ENCODE measurements at regions not wholly inside any gene's neighbourhood (a gene's known extent, or its start where the extent isn't known, plus 50 kb on each side); places are given as distances from the start of the nearest gene placed in this dataset.

- Histone ChIP-seq H3K27ac (no peak overlapping the region), H3K36me3 (no peaks in the 10 kb centered on the region), H3K4me1 (no peaks in the 10 kb centered on the region), H3K27me3 (no peaks in the 10 kb centered on the region; the same call in 1 of the 2 replicates), H3K9me3 (replicated peaks) (no peaks in the 10 kb centered on the region), H3K4me3 (no peak overlapping the region)
- no peak for DNase-seq
Observed at GRCh38 chr3:194977356-194977755, 291.7 kb downstream of the FAM43A start.

GRCh38 chr3:194979173-194979572 is 291.8 kb downstream of the XXYLT1 start:
- H3K4me3 ChIP-seq: no peak overlapping the region
- H3K4me1 ChIP-seq: no peaks in the 10 kb centered on the region
- no peak overlapping the region for H3K27ac ChIP-seq
- H3K36me3 ChIP-seq: no peaks in the 10 kb centered on the region
- H3K27me3 ChIP-seq: no peaks in the 10 kb centered on the region; the same call in 1 of the 2 replicates
- no peaks in the 10 kb centered on the region for H3K9me3 ChIP-seq (replicated peaks)
- DNase-seq: no peak

- Histone ChIP-seq H3K36me3 (no peaks in the 10 kb centered on the region), H3K9me3 (replicated peaks) (no peaks in the 10 kb centered on the region), H3K4me3 (no peak overlapping the region), H3K27me3 (no peaks in the 10 kb centered on the region; the same call in 1 of the 2 replicates), H3K27ac (no peak overlapping the region), H3K4me1 (no peaks in the 10 kb centered on the region)
- no peak for DNase-seq
Observed at GRCh38 chr3:194982472-194982871, 288.5 kb downstream of the XXYLT1 start.

DNA sequence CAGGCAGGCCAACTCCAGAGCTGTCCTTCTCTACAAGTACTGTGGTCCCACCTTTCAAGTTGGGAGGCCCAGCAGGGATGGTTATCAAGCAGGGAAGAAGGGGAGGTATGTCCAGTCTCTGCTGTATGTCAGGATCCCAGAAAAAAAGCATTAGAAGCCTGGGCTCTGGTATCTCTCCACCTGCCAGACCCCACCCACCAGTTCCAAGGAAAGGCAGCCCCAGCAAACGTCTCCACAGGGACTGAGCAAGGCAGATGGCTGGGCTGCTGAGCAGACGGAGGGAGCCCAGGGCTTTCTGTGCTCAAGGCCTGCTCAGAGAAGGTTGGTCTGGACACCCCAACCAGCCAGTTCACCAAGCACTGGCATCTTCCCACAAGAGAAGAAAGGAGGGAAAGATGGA is 287.8 kb downstream of the XXYLT1 start:
- Histone ChIP-seq H3K36me3 (no peaks in the 10 kb centered on the region), H3K4me3 (no peak overlapping the region), H3K27me3 (no peaks in the 10 kb centered on the region; the same call in 1 of the 2 replicates), H3K27ac (no peak overlapping the region), H3K4me1 (no peaks in the 10 kb centered on the region), H3K9me3 (replicated peaks) (no peaks in the 10 kb centered on the region)
- no peak for DNase-seq

GRCh38 chr3:194983620-194984019 is 287.3 kb downstream of the XXYLT1 start:
- DNase-seq: no peak
- no peak overlapping the region for H3K4me3 ChIP-seq

DNA sequence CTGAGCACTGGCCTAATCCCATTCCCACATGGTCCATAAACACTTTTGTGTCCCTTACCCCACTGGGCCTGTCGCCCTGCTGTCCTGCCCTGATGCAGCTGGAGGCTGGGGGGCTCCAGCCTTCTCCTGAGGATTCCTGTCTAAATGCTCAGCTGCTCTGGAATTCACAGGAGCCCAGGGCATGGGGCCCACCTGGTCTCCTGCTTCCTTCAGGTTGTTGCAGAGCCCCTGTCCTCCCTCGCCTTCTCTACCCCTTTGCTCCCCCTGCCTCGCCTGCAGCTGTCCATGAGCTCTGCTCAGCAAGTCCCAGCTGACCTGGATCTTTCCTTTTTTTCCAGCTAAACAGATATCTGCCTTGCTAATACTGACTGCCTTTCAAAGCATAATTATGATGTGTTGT is 286.9 kb downstream of the XXYLT1 start:
- Histone ChIP-seq H3K4me1 (no peaks in the 10 kb centered on the region), H3K27ac (no peak overlapping the region), H3K4me3 (no peak overlapping the region), H3K9me3 (replicated peaks) (no peaks in the 10 kb centered on the region), H3K36me3 (no peaks in the 10 kb centered on the region), H3K27me3 (no peaks in the 10 kb centered on the region; the same call in 1 of the 2 replicates)
- no peak for DNase-seq

More at GRCh38 chr3:194983620-194984019, 287.3 kb downstream of the XXYLT1 start:
- Histone ChIP-seq H3K4me1 (no peaks in the 10 kb centered on the region), H3K27ac (no peak overlapping the region), H3K9me3 (replicated peaks) (no peaks in the 10 kb centered on the region), H3K27me3 (no peaks in the 10 kb centered on the region; the same call in 1 of the 2 replicates), H3K36me3 (no peaks in the 10 kb centered on the region)

DNA sequence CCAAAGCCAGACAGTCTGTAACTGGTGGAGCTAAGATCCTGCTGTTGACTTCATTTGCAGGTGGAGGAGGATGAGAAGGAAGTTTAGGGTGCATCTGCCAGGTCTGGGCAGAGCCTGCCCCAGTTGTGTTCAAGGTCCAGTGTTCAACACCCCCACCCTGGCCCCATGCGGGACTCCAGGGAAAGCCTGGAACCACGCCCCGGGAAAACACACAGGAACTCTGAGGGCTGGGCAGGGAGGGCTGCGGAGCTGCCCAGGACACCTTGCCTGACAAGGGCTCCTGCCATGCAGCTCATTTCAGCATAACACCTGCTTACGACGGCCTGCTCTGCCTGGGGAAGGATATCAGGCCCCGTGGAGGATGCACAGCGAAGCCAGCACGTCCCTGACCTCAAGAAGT is 286.3 kb downstream of the XXYLT1 start:
- H3K4me1 ChIP-seq: no peaks in the 10 kb centered on the region
- no peaks in the 10 kb centered on the region for H3K9me3 ChIP-seq (replicated peaks)
- H3K36me3 ChIP-seq: no peaks in the 10 kb centered on the region
- no peaks in the 10 kb centered on the region; the same call in 1 of the 2 replicates for H3K27me3 ChIP-seq
- no peak overlapping the region for H3K27ac ChIP-seq
- H3K4me3 ChIP-seq: no peak overlapping the region
- no peak for DNase-seq

GRCh38 chr3:194985031-194985578 is 285.9 kb downstream of the XXYLT1 start:
- no peak for DNase-seq
- H3K9me3 ChIP-seq (replicated peaks): no peaks in the 10 kb centered on the region
- no peaks in the 10 kb centered on the region; the same call in 1 of the 2 replicates for H3K27me3 ChIP-seq
- H3K4me3 ChIP-seq: no peak overlapping the region
- no peaks in the 10 kb centered on the region for H3K4me1 ChIP-seq
- H3K36me3 ChIP-seq: no peaks in the 10 kb centered on the region
- no peak overlapping the region for H3K27ac ChIP-seq

- H3K27me3 ChIP-seq: 0 out of 2 replicates have a peak, but pooled peaks cover under 1% of the 10 kb centered on the region
- H3K27ac ChIP-seq: no peak overlapping the region
- H3K4me3 ChIP-seq: no peak overlapping the region
- no peaks in the 10 kb centered on the region for H3K4me1 ChIP-seq
- DNase-seq: no peak
- no peaks in the 10 kb centered on the region for H3K9me3 ChIP-seq (replicated peaks)
- H3K36me3 ChIP-seq: no peaks in the 10 kb centered on the region
Observed at GRCh38 chr3:194986208-194987043, 284.5 kb downstream of the XXYLT1 start.

DNA sequence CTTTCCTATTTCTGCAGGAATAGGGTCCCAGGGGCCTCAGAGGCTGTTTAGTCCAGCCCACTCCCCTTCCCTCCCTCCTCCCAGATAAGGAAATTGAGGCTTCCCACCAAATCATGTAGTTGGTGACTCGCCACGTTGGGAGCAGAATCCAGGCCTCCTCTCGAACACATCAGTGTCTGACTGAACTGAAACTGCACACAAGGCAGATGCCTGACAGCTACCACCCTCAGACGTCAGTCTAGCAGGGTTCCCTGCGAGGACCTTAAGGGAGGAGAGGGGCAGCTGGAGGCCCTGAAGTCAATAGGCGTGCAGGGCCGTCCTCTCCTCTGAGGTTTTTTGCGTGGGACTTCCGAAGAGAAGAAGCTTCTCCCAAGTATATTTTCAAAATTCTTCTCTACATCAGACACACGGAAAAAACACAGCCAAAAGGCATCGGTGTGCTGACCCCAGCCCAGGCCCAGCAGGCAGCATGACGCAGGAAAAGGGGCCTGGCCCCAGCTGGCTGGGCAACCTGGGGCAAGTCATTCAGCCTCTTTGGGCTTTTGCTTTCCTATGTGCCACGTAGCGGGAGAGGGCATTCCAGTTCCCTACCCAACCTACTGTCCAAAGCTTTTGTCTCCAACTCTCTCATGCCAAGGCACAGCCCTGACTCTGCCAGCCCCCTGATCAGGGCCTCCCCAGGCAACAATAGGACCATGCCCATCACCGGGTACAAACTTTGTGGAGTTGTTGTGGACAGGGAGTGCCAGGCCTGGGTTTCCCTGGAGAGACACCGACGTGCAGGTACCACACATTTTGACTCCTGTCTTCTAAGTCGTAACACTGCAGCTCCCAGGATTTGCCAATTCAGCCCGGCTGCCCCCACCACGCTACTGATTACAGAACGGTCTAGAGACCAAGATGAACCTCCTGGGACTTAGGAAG is 283.1 kb downstream of the XXYLT1 start:
- no peak for DNase-seq

DNA sequence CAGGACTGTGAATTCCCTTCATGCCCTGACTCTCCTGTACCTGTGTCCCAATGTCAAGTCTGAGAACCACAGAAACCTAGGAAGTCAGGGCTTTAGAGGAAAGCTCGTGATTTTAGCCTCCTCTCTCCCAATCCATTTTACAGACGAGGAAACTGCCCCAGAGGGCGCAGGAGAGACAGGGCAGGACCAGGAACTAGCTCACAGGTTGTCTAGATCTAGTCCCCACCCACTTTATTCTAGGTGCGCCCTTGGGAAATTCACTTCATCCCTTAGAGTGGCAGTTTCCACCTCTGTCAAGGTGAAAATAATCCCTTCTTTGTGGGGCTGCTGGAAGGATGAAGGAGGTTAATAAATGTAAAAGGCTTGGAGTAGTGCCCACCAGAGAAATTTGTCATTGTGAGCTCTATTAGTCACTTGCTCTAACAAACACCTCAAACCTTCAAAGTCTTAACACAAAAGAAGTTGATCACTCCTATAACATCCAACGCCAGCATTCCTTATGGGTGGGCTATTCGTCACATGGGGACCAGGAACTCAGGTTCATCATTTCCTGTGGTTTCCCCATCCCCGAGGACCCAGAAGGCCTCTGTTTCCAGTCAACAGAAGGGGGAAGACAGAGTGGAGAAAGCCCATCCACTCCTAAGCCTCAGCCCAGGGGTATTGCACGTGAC is 282.3 kb downstream of the XXYLT1 start:
- no peak overlapping the region for H3K4me3 ChIP-seq
- no peak overlapping the region for H3K27ac ChIP-seq
- no peaks in the 10 kb centered on the region for H3K4me1 ChIP-seq
- no peak for DNase-seq
- H3K9me3 ChIP-seq (replicated peaks): no peaks in the 10 kb centered on the region
- H3K36me3 ChIP-seq: no peaks in the 10 kb centered on the region
- H3K27me3 ChIP-seq: 0 out of 2 replicates have a peak, but pooled peaks cover 3% of the 10 kb centered on the region

More for the DNA sequence above, 283.1 kb downstream of the XXYLT1 start:
- H3K9me3 ChIP-seq (replicated peaks): no peaks in the 10 kb centered on the region
- no peak overlapping the region for H3K27ac ChIP-seq
- no peak overlapping the region for H3K4me3 ChIP-seq
- no peaks in the 10 kb centered on the region for H3K36me3 ChIP-seq
- 0 out of 2 replicates have a peak, but pooled peaks cover 3% of the 10 kb centered on the region for H3K27me3 ChIP-seq
- no peaks in the 10 kb centered on the region for H3K4me1 ChIP-seq

GRCh38 chr3:194989241-194989640 is 281.7 kb downstream of the XXYLT1 start:
- Histone ChIP-seq H3K4me1 (no peaks in the 10 kb centered on the region), H3K27ac (no peak overlapping the region), H3K9me3 (replicated peaks) (no peaks in the 10 kb centered on the region), H3K36me3 (no peaks in the 10 kb centered on the region), H3K27me3 (0 out of 2 replicates have a peak, but pooled peaks cover 3% of the 10 kb centered on the region), H3K4me3 (no peak overlapping the region)
- DNase-seq: no peak

DNA sequence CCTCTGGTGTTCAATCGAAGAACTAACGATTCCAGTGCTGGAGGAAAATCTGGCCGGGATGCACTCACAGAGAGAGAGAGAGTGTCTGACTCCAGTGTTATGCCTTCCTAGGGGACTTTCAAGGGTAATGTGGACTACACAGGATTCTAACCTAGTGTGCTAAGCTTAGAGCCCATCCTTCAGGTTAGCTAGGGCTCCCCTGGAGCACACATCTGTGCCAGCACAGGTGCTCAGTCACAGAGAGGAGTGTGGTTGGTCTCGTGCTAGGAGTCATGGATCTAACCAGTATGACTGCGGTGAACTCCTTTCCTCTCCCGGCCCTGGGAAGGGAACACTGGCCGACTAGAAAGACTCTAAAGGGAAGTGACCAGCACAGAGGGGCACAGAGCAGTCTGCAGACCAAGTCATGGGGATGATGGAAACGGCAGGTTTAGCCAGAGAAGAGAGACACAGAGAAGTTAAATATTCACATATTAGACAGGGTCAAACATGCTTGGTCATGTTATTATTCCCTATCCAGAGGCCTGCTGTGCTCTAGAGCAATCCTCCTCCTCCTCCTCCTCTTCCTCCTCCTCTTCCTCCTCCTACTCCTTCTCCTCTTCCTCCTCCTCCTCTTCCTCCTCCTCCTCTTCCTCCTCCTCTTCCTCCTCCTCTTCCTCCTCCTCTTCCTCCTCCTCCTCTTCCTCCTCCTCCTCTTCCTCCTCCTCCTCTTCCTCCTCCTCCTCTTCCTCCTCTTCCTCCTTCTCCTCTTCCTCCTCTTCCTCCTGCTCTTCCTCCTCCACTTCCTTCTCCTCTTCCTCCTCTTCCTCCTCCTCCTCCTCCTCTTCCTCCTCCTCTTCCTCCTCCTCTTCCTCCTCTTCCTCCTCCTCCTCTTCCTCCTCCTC is 280.3 kb downstream of the XXYLT1 start:
- Histone ChIP-seq H3K4me1 (no peaks in the 10 kb centered on the region), H3K36me3 (no peaks in the 10 kb centered on the region), H3K9me3 (replicated peaks) (no peaks in the 10 kb centered on the region), H3K27ac (no peak overlapping the region), H3K4me3 (no peak overlapping the region), H3K27me3 (0 out of 2 replicates have a peak, but pooled peaks cover 3% of the 10 kb centered on the region)
- DNase-seq: no peak

All from SJCRH30 (cell line).